ENCODE measurements at regions not wholly inside any gene's neighbourhood (a gene's known extent, or its start where the extent isn't known, plus 50 kb on each side); places are given as distances from the start of the nearest gene placed in this dataset.

DNA sequence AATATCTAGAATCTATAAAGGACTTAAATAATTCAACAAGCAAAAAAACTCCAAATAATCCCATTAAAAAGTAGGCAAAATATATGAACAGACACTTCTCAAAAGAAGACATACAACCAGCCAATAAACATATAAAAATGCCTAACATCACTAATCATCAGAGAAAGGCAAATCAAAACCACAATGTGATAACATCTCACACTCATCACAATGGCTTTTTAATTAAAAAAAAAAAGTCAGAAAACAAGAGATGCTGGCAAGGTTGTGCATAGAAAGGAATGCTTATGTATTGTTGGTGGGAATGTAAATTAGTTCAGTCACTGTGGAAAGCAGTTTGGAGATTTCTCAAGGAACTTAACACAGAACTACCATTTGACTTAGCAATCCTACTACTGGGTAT lies 979.6 kb upstream of the MAP3K7 start (continued):
- TF ChIP-seq RXRA (IDR thresholded peaks at IDR 0.05; ENCODE audit: insufficient read depth, low read depth, low read length) (no peak), CREB1 (IDR thresholded peaks at IDR 0.05) (no peak), HDAC2 (IDR thresholded peaks at IDR 0.05; ENCODE audit: borderline replicate concordance in 1 of 2, low read depth in 2 of 2, low read length in 2 of 2) (no peak)

Data from H1 (cell line).